Smooth muscle cell (in vitro differentiated cells): ENCODE measurements at regions not wholly inside any gene's neighbourhood (a gene's known extent, or its start where the extent isn't known, plus 50 kb on each side); places are given as distances from the start of the nearest gene placed in this dataset.

Source experiments
- DNase-seq: peaks from one replicate; lab custom pipeline; 2025; ENCODE audit not compliant: unreplicated experiment; lab: John Stamatoyannopoulos, UW
- H2AFZ ChIP-seq: fragments of 200-600 bp; sonication (generic); 2 replicates; pipeline ENCODE4 v1.6.0; 2016; ENCODE audit warnings: antibody characterized with exemption, low read depth, mild to moderate bottlenecking
- H3F3A ChIP-seq: fragments of 200-600 bp; sonication (generic); 2 replicates; pipeline ENCODE4 v1.6.0; 2017; ENCODE audit warnings: antibody characterized with exemption, low read depth
- H3K27ac ChIP-seq: fragments of 200-600 bp; sonication (generic); 2 replicates; pipeline ENCODE4 v1.5.1; 2016; ENCODE audit warnings: low read depth, mild to moderate bottlenecking
- H3K27me3 ChIP-seq: fragments of 200-600 bp; sonication (generic); 2 replicates; pipeline ENCODE4 v1.6.1; 2016; ENCODE audit warnings: low read depth, mild to moderate bottlenecking
- H3K36me3 ChIP-seq: fragments of 200-600 bp; sonication (generic); 2 replicates; pipeline ENCODE4 v1.5.1; 2016; ENCODE audit warnings: low read depth
- H3K4me1 ChIP-seq: fragments of 200-600 bp; sonication (generic); 2 replicates; pipeline ENCODE4 v1.5.1; 2016; ENCODE audit warnings: low read depth
- H3K4me2 ChIP-seq: fragments of 200-600 bp; sonication (generic); 2 replicates; pipeline ENCODE4 v1.6.0; 2016; ENCODE audit warnings: mild to moderate bottlenecking
- H3K4me3 ChIP-seq: fragments of 200-600 bp; sonication (generic); 2 replicates; pipeline ENCODE4 v1.5.1; 2016; ENCODE audit warnings: mild to moderate bottlenecking
- H3K79me2 ChIP-seq: fragments of 200-600 bp; sonication (generic); 2 replicates; pipeline ENCODE4 v1.6.0; 2016; ENCODE audit warnings: low read depth, mild to moderate bottlenecking
- H3K9ac ChIP-seq: fragments of 200-600 bp; sonication (generic); 2 replicates; pipeline ENCODE4 v1.6.0; 2016; ENCODE audit warnings: low read depth
- H3K9me3 ChIP-seq: fragments of 200-600 bp; sonication (generic); replicated peaks from 2 replicates; pipeline ENCODE4 v1.5.1; 2016; ENCODE audit warnings: low read depth
- H4K20me1 ChIP-seq: fragments of 200-600 bp; sonication (generic); 2 replicates; pipeline ENCODE4 v1.6.0; 2016; ENCODE audit warnings: low read depth
- WGBS: methylation state at CpG from one replicate; pipeline ENCODE4 v1.1.7; 2016; ENCODE audit warnings: low lambda C conversion rate; 5-methylcytosine and 5-hydroxymethylcytosine counted together
- TF ChIP-seq, protein P1 (sequence below): fragments of 200-600 bp; sonication (generic); IDR thresholded peaks from 2 replicates; pipeline ENCODE4 v1.5.1; 2017; ENCODE audit warnings: borderline replicate concordance, mild to moderate bottlenecking, antibody characterized with exemption; ENCODE audit not compliant: insufficient read depth, poor library complexity, severe bottlenecking

DNA sequence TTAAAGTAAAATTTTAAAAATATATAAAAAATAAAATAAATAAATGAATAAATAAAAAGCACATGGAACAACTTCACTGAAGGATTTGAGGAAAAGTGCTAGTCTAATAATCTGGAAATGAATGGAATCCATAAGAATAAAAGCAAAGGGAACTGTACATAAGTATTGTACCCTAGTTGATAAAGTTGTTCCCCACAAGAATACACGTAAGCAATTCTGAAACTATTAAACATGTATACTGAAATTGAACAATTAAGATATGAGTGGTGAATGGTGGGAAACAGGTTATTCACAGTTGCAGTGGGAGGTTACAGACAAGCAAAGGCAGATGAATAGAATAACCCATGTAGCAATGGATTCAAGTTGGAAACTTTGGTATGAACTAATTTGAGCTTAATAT lies 853.2 kb upstream of the SOX9 start:
- H3K36me3 ChIP-seq = no peaks in the 10 kb centered on the region
- H3K27ac ChIP-seq = no peak overlapping the region
- TF ChIP-seq, protein P1, sequence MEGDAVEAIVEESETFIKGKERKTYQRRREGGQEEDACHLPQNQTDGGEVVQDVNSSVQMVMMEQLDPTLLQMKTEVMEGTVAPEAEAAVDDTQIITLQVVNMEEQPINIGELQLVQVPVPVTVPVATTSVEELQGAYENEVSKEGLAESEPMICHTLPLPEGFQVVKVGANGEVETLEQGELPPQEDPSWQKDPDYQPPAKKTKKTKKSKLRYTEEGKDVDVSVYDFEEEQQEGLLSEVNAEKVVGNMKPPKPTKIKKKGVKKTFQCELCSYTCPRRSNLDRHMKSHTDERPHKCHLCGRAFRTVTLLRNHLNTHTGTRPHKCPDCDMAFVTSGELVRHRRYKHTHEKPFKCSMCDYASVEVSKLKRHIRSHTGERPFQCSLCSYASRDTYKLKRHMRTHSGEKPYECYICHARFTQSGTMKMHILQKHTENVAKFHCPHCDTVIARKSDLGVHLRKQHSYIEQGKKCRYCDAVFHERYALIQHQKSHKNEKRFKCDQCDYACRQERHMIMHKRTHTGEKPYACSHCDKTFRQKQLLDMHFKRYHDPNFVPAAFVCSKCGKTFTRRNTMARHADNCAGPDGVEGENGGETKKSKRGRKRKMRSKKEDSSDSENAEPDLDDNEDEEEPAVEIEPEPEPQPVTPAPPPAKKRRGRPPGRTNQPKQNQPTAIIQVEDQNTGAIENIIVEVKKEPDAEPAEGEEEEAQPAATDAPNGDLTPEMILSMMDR = no peak
- no peak overlapping the region for H3K4me2 ChIP-seq
- WGBS = 73% methylated on average over 1 of the region's 1 CpG
- peaks cover 4% of the 10 kb centered on the region for H3K9me3 ChIP-seq
- no peaks in the 10 kb centered on the region for H3K79me2 ChIP-seq
- no peaks in the 10 kb centered on the region for H3K4me1 ChIP-seq
- no peak overlapping the region for H3K9ac ChIP-seq
- H4K20me1 ChIP-seq = no peaks in the 10 kb centered on the region
- DNase-seq = no peak
- H3F3A ChIP-seq = no peaks in the 10 kb centered on the region
- no peak overlapping the region for H3K4me3 ChIP-seq
- H2AFZ ChIP-seq = no peak overlapping the region
- H3K27me3 ChIP-seq = no peaks in the 10 kb centered on the region

DNA sequence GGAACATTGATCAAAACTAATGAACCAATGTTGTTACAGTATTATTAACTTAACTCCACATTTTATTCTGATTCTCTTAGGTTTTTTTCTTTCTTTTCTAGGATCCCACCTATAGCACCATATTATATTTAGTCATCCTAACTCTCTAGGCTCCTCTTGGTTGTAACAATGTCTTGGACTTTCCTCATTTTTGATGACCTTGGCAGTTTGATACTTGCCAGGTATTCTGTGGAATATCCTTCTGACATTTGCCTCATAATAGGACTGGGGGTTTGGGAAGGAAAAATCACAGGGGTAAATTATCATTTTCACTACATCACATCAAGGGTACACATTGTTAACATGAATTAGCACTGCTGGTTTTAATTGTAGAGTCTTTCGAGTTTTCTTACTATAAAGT lies 851.6 kb upstream of the SOX9 start:
- H3K36me3 ChIP-seq = no peaks in the 10 kb centered on the region
- no peaks in the 10 kb centered on the region for H3K27me3 ChIP-seq
- no peak overlapping the region for H2AFZ ChIP-seq
- no peak overlapping the region for H3K4me2 ChIP-seq
- peaks cover 4% of the 10 kb centered on the region for H3K9me3 ChIP-seq
- H3K79me2 ChIP-seq = no peaks in the 10 kb centered on the region
- no peak overlapping the region for H3K4me3 ChIP-seq
- WGBS = 89% methylated on average over 1 of the region's 1 CpG
- no peak for DNase-seq
- H3F3A ChIP-seq = no peaks in the 10 kb centered on the region
- no peak overlapping the region for H3K9ac ChIP-seq
- TF ChIP-seq, protein P1 = no peak
- no peak overlapping the region for H3K27ac ChIP-seq
- no peaks in the 10 kb centered on the region for H4K20me1 ChIP-seq
- no peaks in the 10 kb centered on the region for H3K4me1 ChIP-seq

DNA sequence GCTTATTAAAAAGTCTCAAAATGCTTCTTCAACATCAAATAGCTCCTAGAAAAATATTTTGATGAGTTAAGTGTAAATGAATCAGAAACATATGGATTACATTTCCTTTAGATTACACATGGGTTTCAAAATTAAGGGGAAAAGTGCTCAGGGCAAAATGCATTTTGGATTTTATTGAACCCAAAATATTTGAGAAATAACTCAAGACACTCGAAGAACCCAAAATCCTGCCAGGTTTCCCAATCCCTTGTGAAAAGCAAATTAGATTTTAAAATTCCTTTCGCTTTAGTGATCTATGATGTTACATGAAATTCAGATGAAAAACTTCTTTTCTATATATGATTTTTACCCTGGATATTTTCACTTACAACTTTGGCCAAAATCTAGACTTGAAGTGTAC lies 847.4 kb upstream of the SOX9 start:
- no peak overlapping the region for H2AFZ ChIP-seq
- H3K9me3 ChIP-seq = peaks cover under 1% of the 10 kb centered on the region
- no peaks in the 10 kb centered on the region for H3K36me3 ChIP-seq
- WGBS = 95% methylated on average over 2 of the region's 2 CpGs
- H3K4me1 ChIP-seq = no peaks in the 10 kb centered on the region
- no peak overlapping the region for H3K4me3 ChIP-seq
- no peaks in the 10 kb centered on the region for H4K20me1 ChIP-seq
- H3F3A ChIP-seq = no peaks in the 10 kb centered on the region
- no peaks in the 10 kb centered on the region for H3K27me3 ChIP-seq
- H3K79me2 ChIP-seq = no peaks in the 10 kb centered on the region
- no peak overlapping the region for H3K9ac ChIP-seq
- H3K4me2 ChIP-seq = no peak overlapping the region
- DNase-seq = no peak
- no peak overlapping the region for H3K27ac ChIP-seq
- TF ChIP-seq, protein P1 = no peak

DNA sequence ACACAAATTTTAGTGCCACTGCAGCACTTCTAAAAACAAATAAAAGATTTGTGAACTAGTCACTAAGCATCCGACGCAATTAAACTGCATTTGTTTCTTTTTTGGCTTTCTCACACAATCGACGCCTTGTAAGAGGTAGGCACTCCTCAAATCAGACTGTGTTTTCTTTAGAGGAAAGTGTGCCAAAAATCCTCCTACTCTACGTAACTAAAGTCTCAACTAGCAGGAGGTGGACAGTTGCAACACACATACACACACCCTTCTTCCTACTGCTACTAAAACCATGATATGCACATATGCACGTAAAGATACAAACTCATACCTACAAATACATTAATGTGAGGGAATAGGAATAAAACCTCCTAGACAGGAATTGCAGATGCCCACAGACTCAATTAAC lies 844.7 kb upstream of the SOX9 start:
- no peak overlapping the region for H3K27ac ChIP-seq

More for the DNA sequence above, 844.7 kb upstream of the SOX9 start:
- 91% methylated on average over 6 of the region's 6 CpGs for WGBS
- H3K9ac ChIP-seq = no peak overlapping the region
- H3K9me3 ChIP-seq = no peaks in the 10 kb centered on the region
- H3F3A ChIP-seq = no peaks in the 10 kb centered on the region
- H2AFZ ChIP-seq = no peak overlapping the region
- DNase-seq = no peak
- TF ChIP-seq, protein P1 = no peak
- no peaks in the 10 kb centered on the region for H3K79me2 ChIP-seq
- no peak overlapping the region for H3K4me3 ChIP-seq
- no peaks in the 10 kb centered on the region for H4K20me1 ChIP-seq
- no peaks in the 10 kb centered on the region for H3K36me3 ChIP-seq
- H3K4me1 ChIP-seq = no peaks in the 10 kb centered on the region
- no peak overlapping the region for H3K4me2 ChIP-seq
- no peaks in the 10 kb centered on the region for H3K27me3 ChIP-seq
